SH-SY5Y (cell line): ENCODE measurements at regions not wholly inside any gene's neighbourhood (a gene's known extent, or its start where the extent isn't known, plus 50 kb on each side); places are given as distances from the start of the nearest gene placed in this dataset.

ENCODE experiments used
- GATA2 ChIP-seq: IDR thresholded peaks from 2 replicates; pipeline ENCODE4 v1.6.1; 2011; ENCODE audit warnings: mild to moderate bottlenecking, low read depth, low read length
- GATA3 ChIP-seq: IDR thresholded peaks from 2 replicates; pipeline ENCODE4 v1.6.1; 2011; ENCODE audit warnings: low read depth, mild to moderate bottlenecking, low read length, moderate library complexity

- TF ChIP-seq GATA3: no peak
- no peak for TF ChIP-seq GATA2
These were observed 72.6 kb upstream of the GALNT9 start for GRCh38 chr12:132401982-132402381.
